PC-9 (cell line): ENCODE measurements at regions not wholly inside any gene's neighbourhood (a gene's known extent, or its start where the extent isn't known, plus 50 kb on each side); places are given as distances from the start of the nearest gene placed in this dataset.

ENCODE experiments used
- BruUV-seq: library from RNA; stranded (reverse); fragments of 400-500 nt; replicated peaks from 2 replicates; lab custom pipeline; 2021; lab: Mats Ljungman, UMichigan
- CTCF ChIA-PET: fragments of 300-600 bp; sonication (Branson Sonifier 250); formaldehyde crosslinking; loops from one replicate; lab custom pipeline; 2022; ENCODE audit warnings: antibody characterized with exemption; lab: Charles Lee
- POLR2A ChIA-PET: fragments of 300-600 bp; sonication (Branson Sonifier 250); formaldehyde crosslinking; loops from one replicate; lab custom pipeline; 2022; ENCODE audit warnings: antibody characterized with exemption; ENCODE audit not compliant: unreplicated experiment; lab: Charles Lee
- DNase-seq, 2 experiments: peaks; one replicate each; pipeline versions ENCODE4 v3.0.0 to v3.0.0-alpha.2; 2015 to 2022; ENCODE audit warnings: mixed read lengths in 1 of 2
- H2AFZ ChIP-seq: fragments of 200-600 bp; sonication (generic); 2 replicates; pipeline ENCODE4 v1.8.1; 2017; ENCODE audit warnings: antibody characterized with exemption
- H3F3A ChIP-seq: fragments of 200-600 bp; sonication (generic); 2 replicates; pipeline ENCODE4 v1.8.1; 2017; ENCODE audit warnings: antibody characterized with exemption, mild to moderate bottlenecking, low read depth; ENCODE audit not compliant: insufficient read depth
- H3K27ac ChIP-seq: fragments of 200-600 bp; sonication (generic); 2 replicates; pipeline ENCODE4 v1.6.1; 2016; ENCODE audit warnings: mixed run types
- H3K27me3 ChIP-seq: fragments of 200-600 bp; sonication (generic); 2 replicates; pipeline ENCODE4 v1.6.1; 2016; ENCODE audit warnings: low read depth, mixed run types; ENCODE audit not compliant: insufficient read depth
- H3K36me3 ChIP-seq: fragments of 200-600 bp; sonication (generic); 2 replicates; pipeline ENCODE4 v1.6.1; 2016; ENCODE audit warnings: low read depth, mixed run types
- H3K4me1 ChIP-seq: fragments of 200-600 bp; sonication (generic); replicated peaks from 2 replicates; pipeline ENCODE4 v1.6.1; 2016; ENCODE audit warnings: mixed run types; ENCODE audit not compliant: insufficient read depth
- H3K4me2 ChIP-seq: fragments of 200-600 bp; sonication (generic); 2 replicates; pipeline ENCODE4 v1.6.1; 2017; ENCODE audit warnings: mixed run types
- H3K4me3 ChIP-seq: fragments of 200-600 bp; sonication (generic); 2 replicates; pipeline ENCODE4 v1.6.1; 2016; ENCODE audit warnings: mixed run types
- H3K79me2 ChIP-seq: fragments of 200-600 bp; sonication (generic); 2 replicates; pipeline ENCODE4 v1.6.1; 2017; ENCODE audit warnings: low read depth, mixed run types
- H3K9me2 ChIP-seq: fragments of 200-600 bp; sonication (generic); 2 replicates; pipeline ENCODE4 v1.8.1; 2017; ENCODE audit warnings: mild to moderate bottlenecking; ENCODE audit not compliant: insufficient read depth
- H3K9me3 ChIP-seq: fragments of 200-600 bp; sonication (generic); 2 replicates; pipeline ENCODE4 v1.8.1; 2016; ENCODE audit warnings: low read depth; ENCODE audit not compliant: insufficient read depth
- H4K20me1 ChIP-seq: fragments of 200-600 bp; sonication (generic); 2 replicates; pipeline ENCODE4 v1.8.1; 2017; ENCODE audit not compliant: insufficient read depth
- CTCF ChIP-seq: fragments of 200-600 bp; sonication (generic); conservative IDR thresholded peaks from 2 replicates; pipeline ENCODE4 v1.6.1; 2017; ENCODE audit warnings: mixed run types, antibody characterized with exemption, mild to moderate bottlenecking, moderate library complexity
- EZH2 ChIP-seq: fragments of 200-600 bp; sonication (generic); IDR thresholded peaks from 2 replicates; pipeline ENCODE4 v1.8.0; 2017; ENCODE audit warnings: antibody characterized with exemption, low read depth
- intact Hi-C: fragments of 100-400 bp; cut with micrococcal nuclease; formaldehyde crosslinking; loops from one replicate; pipeline ENCODE4 v1.10.0; 2022; ENCODE audit not compliant: unreplicated experiment

- intact Hi-C loops = no loop called here
- DNase-seq = no peak
- no peaks in the 10 kb centered on the region; the same call in 1 of the 2 replicates for H3K9me2 ChIP-seq
- H2AFZ ChIP-seq = no peak overlapping the region
- H3K27me3 ChIP-seq = peaks cover 14% of the 10 kb centered on the region
- H3K4me1 ChIP-seq = no peaks in the 10 kb centered on the region
- no peak overlapping the region for H3K4me2 ChIP-seq
- POLR2A ChIA-PET = no interaction called here
- no peaks in the 10 kb centered on the region for H3K36me3 ChIP-seq
- H3K9me3 ChIP-seq = no peaks in the 10 kb centered on the region; the same call in 1 of the 2 replicates
- no peak overlapping the region for H3K27ac ChIP-seq
- no TSS peak for BruUV-seq
- TF ChIP-seq EZH2 = no peak
- no peak for TF ChIP-seq CTCF
- no peaks in the 10 kb centered on the region for H4K20me1 ChIP-seq
- no peaks in the 10 kb centered on the region for H3F3A ChIP-seq
- no peaks in the 10 kb centered on the region for H3K79me2 ChIP-seq
- no peak overlapping the region for H3K4me3 ChIP-seq
- CTCF ChIA-PET = no interaction called here
These were observed 217.0 kb upstream of the PKN2 start for GRCh38 chr1:88466899-88467580.

DNA sequence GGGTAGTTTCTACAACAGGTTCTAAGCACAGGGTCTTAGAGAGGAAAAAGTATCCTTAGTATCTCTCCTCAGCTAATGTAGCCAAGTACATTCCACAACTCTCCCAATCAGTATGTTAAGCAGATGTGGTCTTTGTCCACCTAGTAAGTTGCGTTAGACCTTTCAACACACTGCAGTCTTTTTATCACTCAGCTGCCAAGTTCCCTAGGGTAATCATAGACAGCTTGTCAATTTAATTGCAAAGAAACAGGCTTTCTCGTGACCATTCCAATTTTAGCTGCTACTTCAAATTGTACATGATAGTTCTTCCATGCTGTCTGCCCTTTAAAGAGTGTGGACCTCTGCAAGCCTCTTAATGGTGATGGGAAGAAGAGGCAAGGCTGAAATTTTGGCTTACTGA lies 211.8 kb upstream of the PKN2 start:
- no peaks in the 10 kb centered on the region for H3K36me3 ChIP-seq

DNA sequence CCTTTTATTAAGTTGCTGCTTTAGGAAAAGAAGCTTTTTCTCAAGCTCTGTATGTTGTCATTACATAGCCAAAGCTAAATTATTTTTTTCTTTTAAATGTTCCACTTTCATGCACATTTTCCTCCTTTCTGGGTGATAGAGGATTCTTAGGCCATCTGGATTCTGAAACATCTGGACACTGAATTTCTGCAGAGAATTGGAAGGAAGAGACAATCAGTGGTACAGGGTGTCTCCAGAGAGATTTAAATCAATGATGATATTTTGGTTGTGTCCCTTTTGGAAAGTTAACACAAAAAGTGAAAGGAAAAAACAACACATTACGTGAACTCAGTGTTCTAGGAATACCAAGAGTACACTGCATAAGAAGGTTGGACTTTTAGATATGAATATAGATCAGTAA lies 211.4 kb upstream of the PKN2 start:
- no peaks in the 10 kb centered on the region for H3K9me3 ChIP-seq
- no peak overlapping the region for H3K4me2 ChIP-seq
- no peak for DNase-seq
- no peaks in the 10 kb centered on the region for H3F3A ChIP-seq
- no peak overlapping the region for H3K4me3 ChIP-seq
- H3K27me3 ChIP-seq = no peaks in the 10 kb centered on the region
- no peak overlapping the region for H3K27ac ChIP-seq
- BruUV-seq = no TSS peak
- ChIA-PET POLR2A (no interaction called here), CTCF (no interaction called here)
- intact Hi-C loops = no loop called here
- TF ChIP-seq CTCF (no peak), EZH2 (no peak)
- H3K4me1 ChIP-seq = no peaks in the 10 kb centered on the region
- no peak overlapping the region for H2AFZ ChIP-seq
- H3K79me2 ChIP-seq = no peaks in the 10 kb centered on the region
- no peaks in the 10 kb centered on the region for H4K20me1 ChIP-seq
- no peaks in the 10 kb centered on the region for H3K36me3 ChIP-seq
- H3K9me2 ChIP-seq = no peaks in the 10 kb centered on the region; the same call in 1 of the 2 replicates

More for the DNA sequence above, 211.8 kb upstream of the PKN2 start:
- no peak overlapping the region for H3K4me3 ChIP-seq
- no peaks in the 10 kb centered on the region for H3F3A ChIP-seq
- BruUV-seq = no TSS peak
- no peak overlapping the region for H2AFZ ChIP-seq
- no peaks in the 10 kb centered on the region for H3K79me2 ChIP-seq
- POLR2A ChIA-PET = no interaction called here
- no peak for DNase-seq
- intact Hi-C loops = no loop called here
- no peaks in the 10 kb centered on the region; the same call in 1 of the 2 replicates for H3K9me2 ChIP-seq
- TF ChIP-seq CTCF (no peak), EZH2 (no peak)
- no peak overlapping the region for H3K27ac ChIP-seq
- H3K4me1 ChIP-seq = no peaks in the 10 kb centered on the region
- H3K9me3 ChIP-seq = no peaks in the 10 kb centered on the region
- H3K4me2 ChIP-seq = no peak overlapping the region
- no peaks in the 10 kb centered on the region for H4K20me1 ChIP-seq
- CTCF ChIA-PET = no interaction called here
- no peaks in the 10 kb centered on the region for H3K27me3 ChIP-seq
